ENCODE measurements at regions not wholly inside any gene's neighbourhood (a gene's known extent, or its start where the extent isn't known, plus 50 kb on each side); places are given as distances from the start of the nearest gene placed in this dataset.

DNA sequence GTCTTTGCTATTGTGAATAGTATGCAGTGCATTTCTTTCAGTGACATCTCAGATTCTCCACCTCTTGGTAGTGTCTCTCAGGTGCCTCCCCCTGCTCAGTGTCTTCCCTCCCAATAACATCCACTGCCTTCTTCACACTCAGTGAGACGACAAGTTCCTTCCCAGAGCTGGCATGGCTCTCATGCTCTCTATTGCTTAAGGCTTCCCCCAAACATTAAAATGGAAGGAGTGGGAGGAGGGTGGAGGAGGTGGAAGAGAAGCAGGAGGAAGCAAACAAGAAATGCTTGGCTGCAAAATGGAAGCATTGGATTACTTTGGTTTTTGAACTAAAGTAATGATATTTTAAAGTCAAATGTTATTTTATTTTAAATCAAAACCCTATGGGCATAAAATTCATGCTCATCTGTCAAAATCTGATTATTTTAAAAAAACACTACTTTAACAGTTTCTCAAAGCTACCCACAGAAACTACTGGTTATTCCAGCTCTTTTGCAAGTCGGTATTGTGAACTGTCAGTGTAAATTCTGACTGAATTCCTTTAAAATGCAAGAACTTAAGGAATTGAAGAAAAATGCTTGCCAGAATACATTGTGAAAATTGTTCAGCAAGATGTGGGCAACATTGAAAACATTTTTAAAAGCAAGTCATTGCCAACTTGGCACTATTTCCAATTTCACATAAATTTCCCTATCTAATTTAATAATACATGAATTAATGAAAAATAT is 727.6 kb upstream of the ARGLU1 start:
- no peaks in the 10 kb centered on the region for H4K20me1 ChIP-seq (ENCODE audit: insufficient read depth)
- H3K9me2 ChIP-seq (ENCODE audit: insufficient read depth, low read length), result no peaks in the 10 kb centered on the region
- no peaks in the 10 kb centered on the region for H3K9me3 ChIP-seq (ENCODE audit: low read length)
- H3K79me2 ChIP-seq (replicated peaks; ENCODE audit: insufficient read depth, low read length), result no peaks in the 10 kb centered on the region
- H3K27ac ChIP-seq (ENCODE audit: low read length), result no peak overlapping the region
- TF ChIP-seq EZH2 (IDR thresholded peaks at IDR 0.05; ENCODE audit: borderline replicate concordance, insufficient read depth, low read length, poor library complexity, severe bottlenecking) (no peak), MXI1 (conservative IDR thresholded peaks at IDR 0.05; ENCODE audit: poor library complexity, severe bottlenecking) (no peak), RAD21 (conservative IDR thresholded peaks at IDR 0.05) (no peak), POLR2AphosphoS5 (IDR thresholded peaks at IDR 0.05) (no peak), TAF1 (IDR thresholded peaks at IDR 0.05; ENCODE audit: low read depth) (no peak), EP300 (conservative IDR thresholded peaks at IDR 0.05; ENCODE audit: poor library complexity, severe bottlenecking) (no peak), SMC3 (conservative IDR thresholded peaks at IDR 0.05; ENCODE audit: poor library complexity) (no peak)
- TF ChIP-seq, protein P1, sequence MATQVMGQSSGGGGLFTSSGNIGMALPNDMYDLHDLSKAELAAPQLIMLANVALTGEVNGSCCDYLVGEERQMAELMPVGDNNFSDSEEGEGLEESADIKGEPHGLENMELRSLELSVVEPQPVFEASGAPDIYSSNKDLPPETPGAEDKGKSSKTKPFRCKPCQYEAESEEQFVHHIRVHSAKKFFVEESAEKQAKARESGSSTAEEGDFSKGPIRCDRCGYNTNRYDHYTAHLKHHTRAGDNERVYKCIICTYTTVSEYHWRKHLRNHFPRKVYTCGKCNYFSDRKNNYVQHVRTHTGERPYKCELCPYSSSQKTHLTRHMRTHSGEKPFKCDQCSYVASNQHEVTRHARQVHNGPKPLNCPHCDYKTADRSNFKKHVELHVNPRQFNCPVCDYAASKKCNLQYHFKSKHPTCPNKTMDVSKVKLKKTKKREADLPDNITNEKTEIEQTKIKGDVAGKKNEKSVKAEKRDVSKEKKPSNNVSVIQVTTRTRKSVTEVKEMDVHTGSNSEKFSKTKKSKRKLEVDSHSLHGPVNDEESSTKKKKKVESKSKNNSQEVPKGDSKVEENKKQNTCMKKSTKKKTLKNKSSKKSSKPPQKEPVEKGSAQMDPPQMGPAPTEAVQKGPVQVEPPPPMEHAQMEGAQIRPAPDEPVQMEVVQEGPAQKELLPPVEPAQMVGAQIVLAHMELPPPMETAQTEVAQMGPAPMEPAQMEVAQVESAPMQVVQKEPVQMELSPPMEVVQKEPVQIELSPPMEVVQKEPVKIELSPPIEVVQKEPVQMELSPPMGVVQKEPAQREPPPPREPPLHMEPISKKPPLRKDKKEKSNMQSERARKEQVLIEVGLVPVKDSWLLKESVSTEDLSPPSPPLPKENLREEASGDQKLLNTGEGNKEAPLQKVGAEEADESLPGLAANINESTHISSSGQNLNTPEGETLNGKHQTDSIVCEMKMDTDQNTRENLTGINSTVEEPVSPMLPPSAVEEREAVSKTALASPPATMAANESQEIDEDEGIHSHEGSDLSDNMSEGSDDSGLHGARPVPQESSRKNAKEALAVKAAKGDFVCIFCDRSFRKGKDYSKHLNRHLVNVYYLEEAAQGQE (IDR thresholded peaks at IDR 0.05; ENCODE audit: borderline replicate concordance), result no peak
- TF ChIP-seq, protein P2, sequence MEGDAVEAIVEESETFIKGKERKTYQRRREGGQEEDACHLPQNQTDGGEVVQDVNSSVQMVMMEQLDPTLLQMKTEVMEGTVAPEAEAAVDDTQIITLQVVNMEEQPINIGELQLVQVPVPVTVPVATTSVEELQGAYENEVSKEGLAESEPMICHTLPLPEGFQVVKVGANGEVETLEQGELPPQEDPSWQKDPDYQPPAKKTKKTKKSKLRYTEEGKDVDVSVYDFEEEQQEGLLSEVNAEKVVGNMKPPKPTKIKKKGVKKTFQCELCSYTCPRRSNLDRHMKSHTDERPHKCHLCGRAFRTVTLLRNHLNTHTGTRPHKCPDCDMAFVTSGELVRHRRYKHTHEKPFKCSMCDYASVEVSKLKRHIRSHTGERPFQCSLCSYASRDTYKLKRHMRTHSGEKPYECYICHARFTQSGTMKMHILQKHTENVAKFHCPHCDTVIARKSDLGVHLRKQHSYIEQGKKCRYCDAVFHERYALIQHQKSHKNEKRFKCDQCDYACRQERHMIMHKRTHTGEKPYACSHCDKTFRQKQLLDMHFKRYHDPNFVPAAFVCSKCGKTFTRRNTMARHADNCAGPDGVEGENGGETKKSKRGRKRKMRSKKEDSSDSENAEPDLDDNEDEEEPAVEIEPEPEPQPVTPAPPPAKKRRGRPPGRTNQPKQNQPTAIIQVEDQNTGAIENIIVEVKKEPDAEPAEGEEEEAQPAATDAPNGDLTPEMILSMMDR (IDR thresholded peaks at IDR 0.05; ENCODE audit: poor library complexity, severe bottlenecking), result no peak
- no peak overlapping the region for H3K4me3 ChIP-seq (ENCODE audit: low read length)
- no peak overlapping the region for H3K4me2 ChIP-seq (ENCODE audit: low read length)
- H3F3A ChIP-seq (ENCODE audit: insufficient read depth, low read length, poor library complexity, severe bottlenecking), result no peaks in the 10 kb centered on the region
- no peak overlapping the region for H2AFZ ChIP-seq (ENCODE audit: low read depth, low read length)
- no peak overlapping the region for H3K9ac ChIP-seq (ENCODE audit: low read length)
- no peaks in the 10 kb centered on the region for H3K36me3 ChIP-seq (ENCODE audit: insufficient read depth, low read length)
- no peaks in the 10 kb centered on the region for H3K27me3 ChIP-seq (ENCODE audit: insufficient read depth, low read depth, low read length)

DNA sequence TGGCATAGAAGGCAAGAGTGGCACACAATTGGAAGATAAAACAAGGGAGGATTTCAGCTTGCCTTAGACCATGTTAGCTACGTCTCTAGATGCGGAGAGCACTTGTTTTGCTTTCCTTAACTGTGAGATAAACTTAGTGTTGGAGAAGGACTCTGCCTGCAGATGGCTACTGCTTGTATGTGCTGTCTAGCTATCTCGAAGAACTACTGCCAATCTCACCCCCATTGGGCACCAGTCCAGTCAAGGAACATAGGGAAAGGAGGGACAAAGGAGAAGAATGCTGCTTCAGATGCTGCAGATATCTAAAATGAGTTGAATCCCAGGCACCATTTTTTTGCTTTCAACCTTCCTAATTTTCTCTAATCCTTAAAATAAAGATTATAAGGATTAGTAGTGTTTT is 726.0 kb upstream of the ARGLU1 start:
- H3K79me2 ChIP-seq (replicated peaks; ENCODE audit: insufficient read depth, low read length), result no peaks in the 10 kb centered on the region
- no peak overlapping the region for H2AFZ ChIP-seq (ENCODE audit: low read depth, low read length)
- H3K9me3 ChIP-seq (ENCODE audit: low read length), result no peaks in the 10 kb centered on the region
- no peaks in the 10 kb centered on the region for H3K9me2 ChIP-seq (ENCODE audit: insufficient read depth, low read length)
- H3K36me3 ChIP-seq (ENCODE audit: insufficient read depth, low read length), result no peaks in the 10 kb centered on the region
- H3K27me3 ChIP-seq (ENCODE audit: insufficient read depth, low read depth, low read length), result no peaks in the 10 kb centered on the region
- no peak overlapping the region for H3K27ac ChIP-seq (ENCODE audit: low read length)
- no peaks in the 10 kb centered on the region for H3F3A ChIP-seq (ENCODE audit: insufficient read depth, low read length, poor library complexity, severe bottlenecking)
- no peak overlapping the region for H3K4me3 ChIP-seq (ENCODE audit: low read length)
- TF ChIP-seq MXI1 (conservative IDR thresholded peaks at IDR 0.05; ENCODE audit: poor library complexity, severe bottlenecking) (no peak), EZH2 (IDR thresholded peaks at IDR 0.05; ENCODE audit: borderline replicate concordance, insufficient read depth, low read length, poor library complexity, severe bottlenecking) (no peak), EP300 (conservative IDR thresholded peaks at IDR 0.05; ENCODE audit: poor library complexity, severe bottlenecking) (no peak), RAD21 (conservative IDR thresholded peaks at IDR 0.05) (no peak), SMC3 (conservative IDR thresholded peaks at IDR 0.05; ENCODE audit: poor library complexity) (no peak), POLR2AphosphoS5 (IDR thresholded peaks at IDR 0.05) (no peak)
- TF ChIP-seq, protein P2 (IDR thresholded peaks at IDR 0.05; ENCODE audit: poor library complexity, severe bottlenecking), result no peak
- TF ChIP-seq, protein P1 (IDR thresholded peaks at IDR 0.05; ENCODE audit: borderline replicate concordance), result no peak
- no peak overlapping the region for H3K9ac ChIP-seq (ENCODE audit: low read length)
- H4K20me1 ChIP-seq (ENCODE audit: insufficient read depth), result no peaks in the 10 kb centered on the region
- no peak overlapping the region for H3K4me2 ChIP-seq (ENCODE audit: low read length)

Measured in neural cell (in vitro differentiated cells).